HPDE6-E6E7 (cell line): ENCODE measurements at regions not wholly inside any gene's neighbourhood (a gene's known extent, or its start where the extent isn't known, plus 50 kb on each side); places are given as distances from the start of the nearest gene placed in this dataset.

Experiments
- DNase-seq: peaks from one replicate; pipeline ENCODE4 v3.0.0; 2011; ENCODE audit warnings: missing footprints; ENCODE audit errors: extremely low spot score

GRCh38 chr14:82565825-82566224 lies 1032.2 kb upstream of the SEL1L start:
- DNase-seq, result no peak

GRCh38 chr14:82587226-82587625 lies 1053.6 kb upstream of the SEL1L start:
- no peak for DNase-seq

- no peak for DNase-seq
These were observed 1061.8 kb upstream of the SEL1L start for GRCh38 chr14:82595466-82595865.

GRCh38 chr14:82602794-82603193 lies 1069.1 kb upstream of the SEL1L start:
- no peak for DNase-seq

- no peak for DNase-seq
These were observed 1071.2 kb upstream of the SEL1L start for GRCh38 chr14:82604819-82605218.

- no peak for DNase-seq
These were observed 1088.3 kb upstream of the SEL1L start for GRCh38 chr14:82621881-82622450.

GRCh38 chr14:82626156-82627066 lies 1092.8 kb upstream of the SEL1L start:
- DNase-seq, result no peak

- DNase-seq, result no peak
These were observed 1102.3 kb upstream of the SEL1L start for GRCh38 chr14:82635915-82636314.

GRCh38 chr14:82636426-82636825 lies 1102.8 kb upstream of the SEL1L start:
- DNase-seq, result no peak

- DNase-seq, result no peak
These were observed 1107.4 kb upstream of the SEL1L start for GRCh38 chr14:82641050-82641540.

- no peak for DNase-seq
These were observed 1108.8 kb upstream of the SEL1L start for GRCh38 chr14:82642425-82642824.

GRCh38 chr14:82647088-82647810 lies 1113.6 kb upstream of the SEL1L start:
- no peak for DNase-seq

GRCh38 chr14:82655770-82656169 lies 1122.1 kb upstream of the SEL1L start:
- no peak for DNase-seq

- DNase-seq, result no peak
These were observed 1123.6 kb upstream of the SEL1L start for GRCh38 chr14:82657186-82657675.

- DNase-seq, result no peak
These were observed 1127.6 kb upstream of the SEL1L start for GRCh38 chr14:82661258-82661657.

GRCh38 chr14:82667006-82667405 lies 1133.4 kb upstream of the SEL1L start:
- no peak for DNase-seq

GRCh38 chr14:82667501-82667900 lies 1133.8 kb upstream of the SEL1L start:
- no peak for DNase-seq

- DNase-seq, result no peak
These were observed 1142.8 kb upstream of the SEL1L start for GRCh38 chr14:82676403-82676802.

GRCh38 chr14:82689948-82690347 lies 1156.3 kb upstream of the SEL1L start:
- no peak for DNase-seq

- peak; percentile 11 for DNase-seq
These were observed 1157.5 kb upstream of the SEL1L start for GRCh38 chr14:82691191-82691590.

- peak; percentile 11 for DNase-seq
These were observed 1161.2 kb upstream of the SEL1L start for GRCh38 chr14:82694820-82695219.

- DNase-seq, result no peak
These were observed 1170.6 kb upstream of the SEL1L start for GRCh38 chr14:82704218-82704617.
